ENCODE measurements at regions not wholly inside any gene's neighbourhood (a gene's known extent, or its start where the extent isn't known, plus 50 kb on each side); places are given as distances from the start of the nearest gene placed in this dataset.

GRCh38 chr14:49999146-49999761, 106.4 kb downstream of the ARF6 start:
- TF ChIP-seq CTCF (IDR thresholded peaks at IDR 0.05), result no peak
- TF ChIP-seq POLR2A (IDR thresholded peaks at IDR 0.05), result peak; percentile 59 to 89
- no peaks in the 10 kb centered on the region for H3K36me3 ChIP-seq
- DNase-seq, result peak; percentile 85 to 97 (median 89)
- no peaks in the 10 kb centered on the region for H3K27me3 ChIP-seq
- peaks cover 11 to 43% (median 33%) of the 10 kb centered on the region in 4 donors for H3K4me1 ChIP-seq
- H3K4me3 ChIP-seq, result no peak overlapping the region
- H3K9me3 ChIP-seq, result no peaks in the 10 kb centered on the region
- H3K27ac ChIP-seq, result peak overlapping the region; percentile 94 to 99 (median 95)

- TF ChIP-seq CTCF (IDR thresholded peaks at IDR 0.05) (no peak), POLR2A (IDR thresholded peaks at IDR 0.05) (no peak)
- peaks cover 12 to 45% (median 33%) of the 10 kb centered on the region in 4 donors for H3K4me1 ChIP-seq
Measured at GRCh38 chr14:49999826-50000379, 107.0 kb downstream of the ARF6 start.

GRCh38 chr14:50000380-50001150, 107.7 kb downstream of the ARF6 start:
- H3K4me1 ChIP-seq, result peaks cover 12 to 45% (median 33%) of the 10 kb centered on the region in 4 donors

More at GRCh38 chr14:49999826-50000379, 107.0 kb downstream of the ARF6 start:
- Histone ChIP-seq H3K4me3 (peak overlapping the region in 3 of 4 donors; percentile 28 to 55 (median 44)), H3K27ac (peak overlapping the region; percentile 94 to 99 (median 95)), H3K27me3 (no peaks in the 10 kb centered on the region), H3K9me3 (no peaks in the 10 kb centered on the region), H3K36me3 (no peaks in the 10 kb centered on the region)
- no peak for DNase-seq

GRCh38 chr14:50001151-50001998, 108.5 kb downstream of the ARF6 start:
- no peaks in the 10 kb centered on the region for H3K27me3 ChIP-seq
- H3K9me3 ChIP-seq, result no peaks in the 10 kb centered on the region
- no peaks in the 10 kb centered on the region for H3K36me3 ChIP-seq
- H3K4me3 ChIP-seq, result peak overlapping the region; percentile 11 to 55 (median 36)
- H3K4me1 ChIP-seq, result peaks cover 12 to 45% (median 33%) of the 10 kb centered on the region in 4 donors
- peak; percentile 77 to 91 (median 87) for DNase-seq
- TF ChIP-seq CTCF (IDR thresholded peaks at IDR 0.05) (peak in 3 of 6 experiments; percentile 21 to 37 (median 25)), POLR2A (IDR thresholded peaks at IDR 0.05) (peak; percentile 68 to 90)
- H3K27ac ChIP-seq, result peak overlapping the region; percentile 94 to 99 (median 95)

More at GRCh38 chr14:50000380-50001150, 107.7 kb downstream of the ARF6 start:
- Histone ChIP-seq H3K27me3 (no peaks in the 10 kb centered on the region), H3K4me3 (peak overlapping the region; percentile 11 to 55 (median 36)), H3K9me3 (no peaks in the 10 kb centered on the region), H3K27ac (peak overlapping the region; percentile 94 to 99 (median 95)), H3K36me3 (no peaks in the 10 kb centered on the region)
- DNase-seq, result peak; percentile 75 to 92 (median 79)
- TF ChIP-seq CTCF (IDR thresholded peaks at IDR 0.05), result no peak
- peak; percentile 33 to 53 for TF ChIP-seq POLR2A (IDR thresholded peaks at IDR 0.05)
